Upper lobe of left lung (tissue), 6 donors: ENCODE measurements at regions not wholly inside any gene's neighbourhood (a gene's known extent, or its start where the extent isn't known, plus 50 kb on each side); places are given as distances from the start of the nearest gene placed in this dataset.

Experiments
- ATAC-seq, 2 donors: fragments of 200-7000 bp; cut with Tn5 transposase; one replicate each; pipeline ENCODE4 v1.9.1; 2022; ENCODE audit warnings: mild to moderate bottlenecking in 2 of 2, moderate library complexity in 2 of 2; ENCODE audit not compliant: low FRiP score in 2 of 2
- DNase-seq, 2 donors: peaks; one replicate each; pipeline ENCODE4 v3.0.0-alpha.2; 2019 to 2020
- H3K27ac ChIP-seq, 4 donors: fragments of 200-600 bp; sonication (generic); one replicate each; pipeline ENCODE4 v1.5.1; 2016 to 2019
- H3K27me3 ChIP-seq, 4 donors: fragments of 200-600 bp; sonication (generic); one replicate each; pipeline ENCODE4 v1.5.1; 2017 to 2019
- H3K36me3 ChIP-seq, 4 donors: fragments of 200-600 bp; sonication (generic); one replicate each; pipeline ENCODE4 v1.5.1; 2016 to 2019
- H3K4me1 ChIP-seq, 4 donors: fragments of 200-600 bp; sonication (generic); one replicate each; pipeline ENCODE4 v1.5.1; 2018 to 2019
- H3K4me3 ChIP-seq, 4 donors: fragments of 200-600 bp; sonication (generic); one replicate each; pipeline ENCODE4 v1.5.1; 2017 to 2019; ENCODE audit warnings: mild to moderate bottlenecking in 2 of 4, moderate library complexity in 1 of 4
- H3K9me3 ChIP-seq, 4 donors: fragments of 200-600 bp; sonication (generic); one replicate each; pipeline ENCODE4 v1.5.1; 2018 to 2019
- CTCF ChIP-seq, 6 experiments: fragments of 450-650 bp in 4 of 6; fragments of 200-600 bp in 2 of 6; sonication (generic) in 2 of 6; IDR thresholded peaks; one replicate each; pipeline ENCODE4 v1.5.1; 2016 to 2019; ENCODE audit warnings: antibody characterized with exemption in 6 of 6
- EP300 ChIP-seq, 4 donors: sonication (generic); formaldehyde crosslinking; IDR thresholded peaks; one replicate each; pipeline ENCODE4 v1.5.1; 2017; ENCODE audit warnings: antibody characterized with exemption in 4 of 4, control low read depth in 2 of 4
- POLR2A ChIP-seq, 4 donors: fragments of 450-650 bp; IDR thresholded peaks; one replicate each; pipeline ENCODE4 v1.5.1; 2016 to 2017; ENCODE audit warnings: antibody characterized with exemption in 4 of 4, mild to moderate bottlenecking in 2 of 4
- POLR2AphosphoS5 ChIP-seq, 2 donors: sonication (generic); formaldehyde crosslinking; IDR thresholded peaks; one replicate each; pipeline ENCODE4 v1.5.1; 2017; ENCODE audit warnings: antibody characterized with exemption in 2 of 2
- WGBS, 2 donors: methylation state at CpG; one replicate each; pipeline ENCODE4 v1.1.5; 2017 to 2018; 5-methylcytosine and 5-hydroxymethylcytosine counted together
- donor health status: DM: no; HTN: no; CAD: no; lungs with moderate emphysema.
- donor health status: DM: no; HTN: yes; CAD: no; lungs with severe emphysema.

- no peaks in the 10 kb centered on the region for H3K4me1 ChIP-seq
- 66 to 70% methylated on average over 2 of the region's 2 CpGs for WGBS, 2 donors
- no peak overlapping the region for H3K27ac ChIP-seq
- no peaks in the 10 kb centered on the region for H3K36me3 ChIP-seq
- no peaks in the 10 kb centered on the region for H3K27me3 ChIP-seq
- DNase-seq (no peak), ATAC-seq (no peak)
- no peaks in the 10 kb centered on the region for H3K9me3 ChIP-seq
- no peak for TF ChIP-seq EP300 (IDR thresholded peaks at IDR 0.05)
- TF ChIP-seq POLR2A (IDR thresholded peaks at IDR 0.05), result no peak
- TF ChIP-seq CTCF (IDR thresholded peaks at IDR 0.05), result no peak
- no peak overlapping the region for H3K4me3 ChIP-seq
Measured at GRCh38 chr11:43012606-43013005, 299.2 kb upstream of the API5 start.

- no peak for TF ChIP-seq POLR2AphosphoS5 (IDR thresholded peaks at IDR 0.05)
- TF ChIP-seq EP300 (IDR thresholded peaks at IDR 0.05), result no peak
- TF ChIP-seq CTCF (IDR thresholded peaks at IDR 0.05), result no peak
- no peaks in the 10 kb centered on the region for H3K27me3 ChIP-seq
- H3K27ac ChIP-seq, result no peak overlapping the region
- ATAC-seq (peak in 1 of 2 donors; percentile 26), DNase-seq (no peak)
- H3K9me3 ChIP-seq, result no peaks in the 10 kb centered on the region
- H3K4me1 ChIP-seq, result no peaks in the 10 kb centered on the region
- no peaks in the 10 kb centered on the region for H3K36me3 ChIP-seq
- no peak overlapping the region for H3K4me3 ChIP-seq
Measured at GRCh38 chr11:43021466-43021865, 290.3 kb upstream of the API5 start.

DNA sequence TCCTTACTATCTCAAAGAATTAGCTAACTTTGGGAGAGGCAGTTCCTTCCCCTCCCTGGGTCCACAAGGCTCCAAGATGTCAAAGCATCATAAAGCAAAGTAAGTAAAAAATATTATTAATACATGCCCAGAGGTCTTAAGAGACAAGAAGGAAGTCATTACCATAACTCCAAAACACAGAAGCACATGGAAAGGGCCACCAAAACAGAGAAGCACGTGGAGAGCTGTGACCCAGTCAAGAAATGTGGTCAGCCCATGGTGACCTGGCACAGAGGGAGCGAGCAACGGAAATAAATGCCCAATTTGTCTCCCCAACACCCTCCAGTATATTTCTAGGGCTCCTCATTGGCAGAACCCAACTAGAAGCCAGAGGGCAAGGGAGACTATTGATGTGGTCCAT lies 277.5 kb upstream of the API5 start:
- 82 to 85% methylated on average over 3 of the region's 3 CpGs for WGBS, 2 donors
- ATAC-seq, result peak in 1 of 2 donors; percentile 24
- H3K9me3 ChIP-seq, result no peaks in the 10 kb centered on the region
- H3K27me3 ChIP-seq, result no peaks in the 10 kb centered on the region
- no peak overlapping the region for H3K27ac ChIP-seq
- H3K36me3 ChIP-seq, result no peaks in the 10 kb centered on the region
- TF ChIP-seq EP300 (IDR thresholded peaks at IDR 0.05), result no peak
- no peak overlapping the region for H3K4me3 ChIP-seq
- no peak for DNase-seq
- H3K4me1 ChIP-seq, result no peaks in the 10 kb centered on the region

DNA sequence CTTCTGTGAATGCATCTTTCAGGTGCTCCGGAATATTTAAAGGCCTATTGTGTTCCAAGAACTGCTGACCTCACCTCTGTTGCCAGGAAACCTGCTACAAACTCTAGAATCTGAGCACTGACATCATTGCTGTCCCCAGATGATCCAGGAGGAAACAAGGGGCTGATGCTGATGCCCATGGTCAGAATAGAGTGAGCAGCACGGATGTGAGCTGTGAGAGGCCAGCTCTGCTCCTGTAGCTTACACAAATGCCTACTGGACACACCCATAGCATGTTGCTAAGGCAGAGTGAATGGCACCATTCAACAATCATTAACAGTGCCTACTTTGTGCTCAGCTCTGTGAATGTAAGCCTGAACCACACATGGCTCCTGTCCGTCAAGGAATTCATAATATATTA lies 276.7 kb upstream of the API5 start:
- 61 to 68% methylated on average over 3 of the region's 3 CpGs for WGBS, 2 donors
- ATAC-seq (no peak), DNase-seq (no peak)
- no peak overlapping the region for H3K4me3 ChIP-seq
- TF ChIP-seq POLR2AphosphoS5 (IDR thresholded peaks at IDR 0.05), result no peak
- TF ChIP-seq POLR2A (IDR thresholded peaks at IDR 0.05), result no peak
- no peak for TF ChIP-seq EP300 (IDR thresholded peaks at IDR 0.05)
- TF ChIP-seq CTCF (IDR thresholded peaks at IDR 0.05), result no peak
- H3K4me1 ChIP-seq, result no peaks in the 10 kb centered on the region
- no peaks in the 10 kb centered on the region for H3K9me3 ChIP-seq
- no peaks in the 10 kb centered on the region for H3K27me3 ChIP-seq
- H3K36me3 ChIP-seq, result no peaks in the 10 kb centered on the region
- H3K27ac ChIP-seq, result no peak overlapping the region

- Histone ChIP-seq H3K36me3 (no peaks in the 10 kb centered on the region), H3K4me3 (no peak overlapping the region), H3K27me3 (no peaks in the 10 kb centered on the region), H3K27ac (no peak overlapping the region), H3K4me1 (no peaks in the 10 kb centered on the region), H3K9me3 (no peaks in the 10 kb centered on the region)
- no peak for DNase-seq
- ATAC-seq, result no peak
- 45 to 48% methylated on average over 2 of the region's 2 CpGs for WGBS, 2 donors
- no peak for TF ChIP-seq CTCF (IDR thresholded peaks at IDR 0.05)
- no peak for TF ChIP-seq EP300 (IDR thresholded peaks at IDR 0.05)
- TF ChIP-seq POLR2AphosphoS5 (IDR thresholded peaks at IDR 0.05), result no peak
- TF ChIP-seq POLR2A (IDR thresholded peaks at IDR 0.05), result no peak
Measured at GRCh38 chr11:43053638-43054412, 258.0 kb upstream of the API5 start.
